ENCODE measurements at regions not wholly inside any gene's neighbourhood (a gene's known extent, or its start where the extent isn't known, plus 50 kb on each side); places are given as distances from the start of the nearest gene placed in this dataset.
"Not testable (repeated sequence)": the region's sequence is repeated elsewhere in the genome, so short reads cannot be mapped to it uniquely, and the experiment has no call there.

DNA sequence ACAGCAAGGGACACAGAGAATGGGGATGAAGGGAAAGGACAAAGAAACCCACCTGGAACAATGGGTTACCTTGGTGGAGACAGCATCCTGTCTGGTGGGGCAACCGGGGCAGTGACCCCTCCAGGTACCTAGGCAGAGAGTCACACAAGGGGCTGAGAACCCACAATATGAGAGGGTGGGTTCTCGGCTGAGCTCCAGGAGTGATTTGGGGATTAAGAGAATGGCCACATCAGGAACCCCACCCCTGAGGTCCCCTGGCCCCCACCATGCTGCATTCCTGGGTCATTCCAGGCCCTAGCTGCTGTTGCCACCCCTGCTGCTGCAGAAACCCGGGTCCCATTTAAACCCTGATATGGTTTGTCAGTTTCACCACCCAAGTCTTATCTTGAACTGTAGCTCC, 172.3 kb downstream of the RTP5 start:
- H3K27me3 ChIP-seq (replicated peaks; ENCODE audit: control insufficient read depth, insufficient read depth, low read length) = no peaks in the 10 kb centered on the region
- CTCF ChIA-PET = no interaction called here

DNA sequence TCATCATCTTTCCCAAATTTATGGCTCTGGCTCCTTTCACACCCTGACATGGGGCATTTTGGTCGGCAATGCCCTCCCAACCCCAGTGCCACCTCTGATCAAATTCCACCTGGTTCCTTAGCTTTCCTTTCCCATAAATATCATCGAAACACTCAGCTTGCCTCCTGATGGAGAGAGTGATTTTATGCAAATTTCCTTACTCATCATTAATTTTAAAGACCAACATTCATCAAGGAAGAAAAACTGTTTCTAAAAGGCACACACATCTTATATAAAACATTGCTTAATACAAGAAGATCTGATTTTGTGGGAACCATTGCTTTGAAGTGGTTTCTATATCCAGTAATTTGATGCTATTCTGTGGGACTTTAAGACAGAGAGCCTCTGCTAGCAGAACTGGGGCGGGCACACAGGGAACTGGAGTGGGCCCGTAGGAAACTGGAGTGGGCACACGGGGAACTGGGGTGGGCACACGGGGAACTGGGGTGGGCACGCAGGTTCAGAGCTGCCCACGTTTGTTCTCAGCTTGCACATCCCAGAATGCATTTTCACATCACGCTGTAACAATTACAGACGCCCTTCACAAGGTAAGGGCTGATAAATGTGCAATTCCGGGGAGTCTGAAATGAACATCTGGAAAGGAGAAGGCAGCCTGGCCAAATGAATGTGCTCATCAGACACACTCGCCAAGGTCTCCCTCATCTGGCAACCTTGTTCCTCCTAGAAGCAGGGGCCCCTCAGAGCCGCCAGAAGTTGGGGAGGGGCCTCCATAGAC, 174.2 kb downstream of the RTP5 start:
- Mint-ChIP-seq H3K27me3 (ENCODE audit: insufficient read depth, unreplicated experiment) (peaks cover 9% of the 10 kb centered on the region), H3K9me3 (ENCODE audit: unreplicated experiment) (no peaks in the 10 kb centered on the region), H3K4me1 (ENCODE audit: low read depth, unreplicated experiment) (no peaks in the 10 kb centered on the region), H3K27ac (ENCODE audit: unreplicated experiment) (no peak overlapping the region), H3K4me3 (ENCODE audit: unreplicated experiment) (no peak overlapping the region), H3K36me3 (ENCODE audit: insufficient read depth, unreplicated experiment) (no peaks in the 10 kb centered on the region)
- ChIA-PET CTCF (no interaction called here), POLR2A (no interaction called here)
- Histone ChIP-seq H3K9me3 (no peaks in the 10 kb centered on the region), H3K36me3 (ENCODE audit: control insufficient read depth, insufficient read depth, low read length) (no peaks in the 10 kb centered on the region), H3K27me3 (replicated peaks; ENCODE audit: control insufficient read depth, insufficient read depth, low read length) (no peaks in the 10 kb centered on the region), H3K4me3 (ENCODE audit: low read depth, low read length) (no peak overlapping the region), H3K4me1 (no peaks in the 10 kb centered on the region)
- DNase-seq = no peak
- TF ChIP-seq, protein P1, sequence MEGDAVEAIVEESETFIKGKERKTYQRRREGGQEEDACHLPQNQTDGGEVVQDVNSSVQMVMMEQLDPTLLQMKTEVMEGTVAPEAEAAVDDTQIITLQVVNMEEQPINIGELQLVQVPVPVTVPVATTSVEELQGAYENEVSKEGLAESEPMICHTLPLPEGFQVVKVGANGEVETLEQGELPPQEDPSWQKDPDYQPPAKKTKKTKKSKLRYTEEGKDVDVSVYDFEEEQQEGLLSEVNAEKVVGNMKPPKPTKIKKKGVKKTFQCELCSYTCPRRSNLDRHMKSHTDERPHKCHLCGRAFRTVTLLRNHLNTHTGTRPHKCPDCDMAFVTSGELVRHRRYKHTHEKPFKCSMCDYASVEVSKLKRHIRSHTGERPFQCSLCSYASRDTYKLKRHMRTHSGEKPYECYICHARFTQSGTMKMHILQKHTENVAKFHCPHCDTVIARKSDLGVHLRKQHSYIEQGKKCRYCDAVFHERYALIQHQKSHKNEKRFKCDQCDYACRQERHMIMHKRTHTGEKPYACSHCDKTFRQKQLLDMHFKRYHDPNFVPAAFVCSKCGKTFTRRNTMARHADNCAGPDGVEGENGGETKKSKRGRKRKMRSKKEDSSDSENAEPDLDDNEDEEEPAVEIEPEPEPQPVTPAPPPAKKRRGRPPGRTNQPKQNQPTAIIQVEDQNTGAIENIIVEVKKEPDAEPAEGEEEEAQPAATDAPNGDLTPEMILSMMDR (IDR thresholded peaks at IDR 0.05; ENCODE audit: insufficient read depth in 1 of 2, low read depth in 1 of 2, low read length in 1 of 2, severe bottlenecking in 1 of 2, unreplicated experiment in 1 of 2) = no peak
- intact Hi-C loops (cut with micrococcal nuclease; ENCODE audit: unreplicated experiment) = no loop called here
- BruUV-seq (replicated peaks) = no TSS peak

More for the DNA sequence above, 172.3 kb downstream of the RTP5 start:
- H3K27me3 Mint-ChIP-seq (ENCODE audit: insufficient read depth, unreplicated experiment) = peaks cover 10% of the 10 kb centered on the region
- H3K27ac Mint-ChIP-seq (ENCODE audit: unreplicated experiment) = no peak overlapping the region
- no peak overlapping the region for H3K4me3 Mint-ChIP-seq (ENCODE audit: unreplicated experiment)
- POLR2A ChIA-PET = no interaction called here
- no peaks in the 10 kb centered on the region for H3K9me3 Mint-ChIP-seq (ENCODE audit: unreplicated experiment)
- intact Hi-C loops (cut with micrococcal nuclease; ENCODE audit: unreplicated experiment) = no loop called here
- no peak overlapping the region for H3K4me3 ChIP-seq (ENCODE audit: low read depth, low read length)
- H3K36me3 Mint-ChIP-seq (ENCODE audit: insufficient read depth, unreplicated experiment) = no peaks in the 10 kb centered on the region
- no peak for DNase-seq
- H3K4me1 ChIP-seq = no peaks in the 10 kb centered on the region
- no peaks in the 10 kb centered on the region for H3K9me3 ChIP-seq
- TF ChIP-seq, protein P1 (IDR thresholded peaks at IDR 0.05; ENCODE audit: insufficient read depth in 1 of 2, low read depth in 1 of 2, low read length in 1 of 2, severe bottlenecking in 1 of 2, unreplicated experiment in 1 of 2) = no peak
- no peaks in the 10 kb centered on the region for H3K36me3 ChIP-seq (ENCODE audit: control insufficient read depth, insufficient read depth, low read length)
- H3K4me1 Mint-ChIP-seq (ENCODE audit: low read depth, unreplicated experiment) = no peaks in the 10 kb centered on the region
- no TSS peak for BruUV-seq (replicated peaks)

DNA sequence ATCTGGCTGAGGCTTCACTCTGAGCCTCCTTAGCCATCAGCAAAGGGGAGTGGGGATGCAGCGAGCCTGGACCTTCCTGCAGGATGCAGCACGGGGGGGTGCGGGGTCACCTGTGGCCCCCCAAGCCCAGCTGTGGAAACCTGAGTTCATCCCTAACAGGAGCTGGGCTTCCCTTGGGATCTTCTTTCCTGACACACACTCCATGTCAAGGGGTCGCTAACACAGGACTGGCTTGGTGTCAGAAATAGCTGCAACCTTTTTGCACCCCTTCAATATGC, 174.7 kb downstream of the RTP5 start:
- no peaks in the 10 kb centered on the region for H3K4me1 ChIP-seq
- no peaks in the 10 kb centered on the region for H3K9me3 Mint-ChIP-seq (ENCODE audit: unreplicated experiment)
- H3K9me3 ChIP-seq = no peaks in the 10 kb centered on the region
- ChIA-PET CTCF (no interaction called here), POLR2A (no interaction called here)
- no peak overlapping the region for H3K27ac Mint-ChIP-seq (ENCODE audit: unreplicated experiment)
- DNase-seq = no peak
- H3K36me3 Mint-ChIP-seq (ENCODE audit: insufficient read depth, unreplicated experiment) = no peaks in the 10 kb centered on the region
- H3K4me3 Mint-ChIP-seq (ENCODE audit: unreplicated experiment) = no peak overlapping the region
- no TSS peak for BruUV-seq (replicated peaks)
- H3K27me3 ChIP-seq (replicated peaks; ENCODE audit: control insufficient read depth, insufficient read depth, low read length) = no peaks in the 10 kb centered on the region
- H3K27me3 Mint-ChIP-seq (ENCODE audit: insufficient read depth, unreplicated experiment) = peaks cover 9% of the 10 kb centered on the region
- H3K4me3 ChIP-seq (ENCODE audit: low read depth, low read length) = no peak overlapping the region
- intact Hi-C loops (cut with micrococcal nuclease; ENCODE audit: unreplicated experiment) = no loop called here
- no peaks in the 10 kb centered on the region for H3K36me3 ChIP-seq (ENCODE audit: control insufficient read depth, insufficient read depth, low read length)
- H3K4me1 Mint-ChIP-seq (ENCODE audit: low read depth, unreplicated experiment) = no peaks in the 10 kb centered on the region
- TF ChIP-seq, protein P1 (IDR thresholded peaks at IDR 0.05; ENCODE audit: insufficient read depth in 1 of 2, low read depth in 1 of 2, low read length in 1 of 2, severe bottlenecking in 1 of 2, unreplicated experiment in 1 of 2) = no peak

DNA sequence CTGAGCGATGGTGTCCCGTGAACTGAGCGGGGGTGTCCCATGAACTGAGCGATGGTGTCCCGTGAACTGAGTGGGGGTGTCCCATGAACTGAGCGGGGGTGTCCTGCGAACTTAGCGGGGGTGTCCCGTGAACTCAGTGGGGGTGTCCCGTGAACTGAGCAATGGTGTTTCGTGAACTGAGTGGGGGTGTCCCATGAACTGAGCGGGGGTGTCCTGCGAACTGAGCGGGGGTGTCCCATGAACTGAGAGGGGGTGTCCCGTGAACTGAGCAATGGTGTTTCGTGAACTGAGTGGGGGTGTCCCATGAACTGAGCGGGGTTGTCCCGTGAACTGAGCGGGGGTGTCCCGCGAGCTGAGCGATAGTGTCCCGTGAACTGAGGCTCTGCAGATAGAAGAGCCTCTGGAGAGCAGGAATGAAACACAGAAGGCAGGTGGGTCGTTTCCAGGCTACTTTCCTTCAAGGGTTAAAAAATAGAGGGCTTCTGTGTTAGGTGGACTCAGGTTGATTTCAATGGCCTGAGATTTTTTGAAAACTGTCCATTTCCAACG, 176.1 kb downstream of the RTP5 start:
- H3K27ac Mint-ChIP-seq (ENCODE audit: unreplicated experiment); CTCF ChIA-PET; H3K36me3 Mint-ChIP-seq (ENCODE audit: insufficient read depth, unreplicated experiment); H3K27me3 Mint-ChIP-seq (ENCODE audit: insufficient read depth, unreplicated experiment); H3K9me3 Mint-ChIP-seq (ENCODE audit: unreplicated experiment); H3K27me3 ChIP-seq (replicated peaks; ENCODE audit: control insufficient read depth, insufficient read depth, low read length); intact Hi-C loops (cut with micrococcal nuclease; ENCODE audit: unreplicated experiment); BruUV-seq (replicated peaks); H3K4me1 ChIP-seq; DNase-seq; H3K36me3 ChIP-seq (ENCODE audit: control insufficient read depth, insufficient read depth, low read length); H3K4me3 Mint-ChIP-seq (ENCODE audit: unreplicated experiment); H3K4me1 Mint-ChIP-seq (ENCODE audit: low read depth, unreplicated experiment); POLR2A ChIA-PET; H3K9me3 ChIP-seq; H3K4me3 ChIP-seq (ENCODE audit: low read depth, low read length): not testable (repeated sequence)
